SKM-1 (cell line): ENCODE measurements at regions not wholly inside any gene's neighbourhood (a gene's known extent, or its start where the extent isn't known, plus 50 kb on each side); places are given as distances from the start of the nearest gene placed in this dataset.

ENCODE experiments used
- DNase-seq: peaks from one replicate; lab custom pipeline; 2025; ENCODE audit not compliant: unreplicated experiment; lab: John Stamatoyannopoulos, UW

GRCh38 chr20:50417484-50418235, 92.5 kb upstream of the PTPN1 start:
- DNase-seq, result no peak

- DNase-seq, result no peak
Observed at GRCh38 chr20:50418890-50419642, 91.1 kb upstream of the PTPN1 start.

GRCh38 chr20:50420380-50420779, 89.8 kb upstream of the PTPN1 start:
- no peak for DNase-seq

- DNase-seq, result no peak
Observed at GRCh38 chr20:50421356-50422340, 88.5 kb upstream of the PTPN1 start.

- DNase-seq, result no peak
Observed at GRCh38 chr20:50423758-50424157, 86.4 kb upstream of the PTPN1 start.

- DNase-seq, result no peak
Observed at GRCh38 chr20:50425076-50425475, 85.1 kb upstream of the PTPN1 start.

- DNase-seq, result no peak
Observed at GRCh38 chr20:50426866-50427718, 83.1 kb upstream of the PTPN1 start.

GRCh38 chr20:50427719-50428083, 82.5 kb upstream of the PTPN1 start:
- DNase-seq, result no peak

GRCh38 chr20:50428097-50428828, 81.9 kb upstream of the PTPN1 start:
- no peak for DNase-seq

- no peak for DNase-seq
Observed at GRCh38 chr20:50429412-50429811, 80.8 kb upstream of the PTPN1 start.

GRCh38 chr20:50431066-50431450, 79.1 kb upstream of the PTPN1 start:
- no peak for DNase-seq

GRCh38 chr20:50433001-50433761, 77.0 kb upstream of the PTPN1 start:
- no peak for DNase-seq

GRCh38 chr20:50434321-50434652, 75.9 kb upstream of the PTPN1 start:
- DNase-seq, result no peak

GRCh38 chr20:50434653-50435396, 75.4 kb upstream of the PTPN1 start:
- peak; percentile 50 for DNase-seq

GRCh38 chr20:50435397-50436051, 74.7 kb upstream of the PTPN1 start:
- no peak for DNase-seq

- DNase-seq, result no peak
Observed at GRCh38 chr20:50436052-50436656, 74.0 kb upstream of the PTPN1 start.

- no peak for DNase-seq
Observed at GRCh38 chr20:50436696-50437095, 73.5 kb upstream of the PTPN1 start.

GRCh38 chr20:50438986-50439407, 71.2 kb upstream of the PTPN1 start:
- no peak for DNase-seq
